Vagina (tissue), 2 donors: ENCODE measurements at regions not wholly inside any gene's neighbourhood (a gene's known extent, or its start where the extent isn't known, plus 50 kb on each side); places are given as distances from the start of the nearest gene placed in this dataset.
"Not testable (repeated sequence)": the region's sequence is repeated elsewhere in the genome, so short reads cannot be mapped to it uniquely, and the experiment has no call there.

Experiments
- POLR2A ChIP-seq, 2 donors: fragments of 450-650 bp; IDR thresholded peaks; one replicate each; pipeline ENCODE4 v1.6.1; 2017; ENCODE audit warnings: antibody characterized with exemption in 2 of 2, mild to moderate bottlenecking in 2 of 2, moderate library complexity in 2 of 2
- TF ChIP-seq, protein P1 (sequence below), 3 experiments: fragments of 450-650 bp in 2 of 3; fragments of 200-600 bp in 1 of 3; sonication (generic) in 1 of 3; IDR thresholded peaks; one replicate each; pipeline ENCODE4 v1.5.1; 2017 to 2019; ENCODE audit warnings: antibody characterized with exemption in 3 of 3, mild to moderate bottlenecking in 2 of 3, moderate library complexity in 2 of 3

- TF ChIP-seq, protein P1, sequence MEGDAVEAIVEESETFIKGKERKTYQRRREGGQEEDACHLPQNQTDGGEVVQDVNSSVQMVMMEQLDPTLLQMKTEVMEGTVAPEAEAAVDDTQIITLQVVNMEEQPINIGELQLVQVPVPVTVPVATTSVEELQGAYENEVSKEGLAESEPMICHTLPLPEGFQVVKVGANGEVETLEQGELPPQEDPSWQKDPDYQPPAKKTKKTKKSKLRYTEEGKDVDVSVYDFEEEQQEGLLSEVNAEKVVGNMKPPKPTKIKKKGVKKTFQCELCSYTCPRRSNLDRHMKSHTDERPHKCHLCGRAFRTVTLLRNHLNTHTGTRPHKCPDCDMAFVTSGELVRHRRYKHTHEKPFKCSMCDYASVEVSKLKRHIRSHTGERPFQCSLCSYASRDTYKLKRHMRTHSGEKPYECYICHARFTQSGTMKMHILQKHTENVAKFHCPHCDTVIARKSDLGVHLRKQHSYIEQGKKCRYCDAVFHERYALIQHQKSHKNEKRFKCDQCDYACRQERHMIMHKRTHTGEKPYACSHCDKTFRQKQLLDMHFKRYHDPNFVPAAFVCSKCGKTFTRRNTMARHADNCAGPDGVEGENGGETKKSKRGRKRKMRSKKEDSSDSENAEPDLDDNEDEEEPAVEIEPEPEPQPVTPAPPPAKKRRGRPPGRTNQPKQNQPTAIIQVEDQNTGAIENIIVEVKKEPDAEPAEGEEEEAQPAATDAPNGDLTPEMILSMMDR (IDR thresholded peaks at IDR 0.05): not testable (repeated sequence)
- not testable (repeated sequence) for TF ChIP-seq POLR2A (IDR thresholded peaks at IDR 0.05)
Observed at GRCh38 chr10:64808233-64808632, 1287.0 kb downstream of the REEP3 start.
